HEK293 (cell line): ENCODE measurements at regions not wholly inside any gene's neighbourhood (a gene's known extent, or its start where the extent isn't known, plus 50 kb on each side); places are given as distances from the start of the nearest gene placed in this dataset.

Experiments
- ZNF24 ChIP-seq: fragments of 450-650 bp; formaldehyde crosslinking; IDR thresholded peaks from 2 replicates; pipeline ENCODE4 v1.5.1; 2016; ENCODE audit warnings: missing biosample characterization, missing genetic modification characterization
- ZNF280C ChIP-seq: fragments of 450-650 bp; formaldehyde crosslinking; IDR thresholded peaks from 2 replicates; pipeline ENCODE4 v1.5.1; 2016; ENCODE audit warnings: missing biosample characterization, missing genetic modification characterization
- TF ChIP-seq, protein P1 (sequence below): fragments of 450-650 bp; formaldehyde crosslinking; conservative IDR thresholded peaks from 2 replicates; pipeline ENCODE4 v1.5.1; 2016; ENCODE audit warnings: low read depth, missing biosample characterization, missing genetic modification characterization
- TF ChIP-seq, protein P2 (sequence below): fragments of 450-650 bp; formaldehyde crosslinking; IDR thresholded peaks from 2 replicates; pipeline ENCODE4 v1.5.1; 2016; ENCODE audit warnings: missing biosample characterization, missing genetic modification characterization

DNA sequence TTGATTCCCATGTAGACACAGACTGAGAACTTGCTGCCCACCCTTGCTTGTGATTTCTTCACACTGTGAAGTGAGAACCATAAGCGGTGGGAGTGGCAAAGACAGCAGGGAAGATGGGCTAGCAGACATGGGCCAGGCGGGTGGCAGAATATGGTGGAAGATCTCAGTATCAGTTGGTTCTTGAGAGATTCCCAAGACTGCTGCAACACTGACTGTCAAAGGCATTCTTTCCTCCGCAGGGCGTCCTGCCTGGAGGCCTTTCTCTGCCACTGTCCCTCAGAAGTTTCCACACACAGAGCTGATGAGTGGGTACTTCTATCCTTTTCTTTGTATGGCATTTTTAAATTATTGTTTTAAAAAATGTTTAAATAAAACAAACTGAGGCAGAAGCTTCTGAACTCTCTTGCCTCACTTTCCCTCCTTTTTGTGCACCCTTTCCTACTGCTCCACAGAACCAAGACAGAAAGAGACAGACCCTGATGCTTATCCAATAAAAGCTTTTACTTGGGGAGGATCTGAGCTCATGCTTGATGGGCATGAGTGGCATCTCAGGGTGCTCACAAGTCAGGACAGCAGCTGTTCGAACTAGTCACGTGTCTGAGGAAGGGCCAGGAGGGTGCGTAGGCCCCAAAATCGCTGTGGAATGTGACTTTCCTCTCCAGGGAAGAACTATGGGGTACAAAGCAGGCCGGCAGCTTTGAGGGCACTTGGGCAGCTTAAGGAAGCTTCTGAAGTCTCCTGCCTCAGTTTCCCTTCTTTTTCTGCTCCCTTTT lies 104.7 kb upstream of the PCGF5 start:
- TF ChIP-seq, protein P1, sequence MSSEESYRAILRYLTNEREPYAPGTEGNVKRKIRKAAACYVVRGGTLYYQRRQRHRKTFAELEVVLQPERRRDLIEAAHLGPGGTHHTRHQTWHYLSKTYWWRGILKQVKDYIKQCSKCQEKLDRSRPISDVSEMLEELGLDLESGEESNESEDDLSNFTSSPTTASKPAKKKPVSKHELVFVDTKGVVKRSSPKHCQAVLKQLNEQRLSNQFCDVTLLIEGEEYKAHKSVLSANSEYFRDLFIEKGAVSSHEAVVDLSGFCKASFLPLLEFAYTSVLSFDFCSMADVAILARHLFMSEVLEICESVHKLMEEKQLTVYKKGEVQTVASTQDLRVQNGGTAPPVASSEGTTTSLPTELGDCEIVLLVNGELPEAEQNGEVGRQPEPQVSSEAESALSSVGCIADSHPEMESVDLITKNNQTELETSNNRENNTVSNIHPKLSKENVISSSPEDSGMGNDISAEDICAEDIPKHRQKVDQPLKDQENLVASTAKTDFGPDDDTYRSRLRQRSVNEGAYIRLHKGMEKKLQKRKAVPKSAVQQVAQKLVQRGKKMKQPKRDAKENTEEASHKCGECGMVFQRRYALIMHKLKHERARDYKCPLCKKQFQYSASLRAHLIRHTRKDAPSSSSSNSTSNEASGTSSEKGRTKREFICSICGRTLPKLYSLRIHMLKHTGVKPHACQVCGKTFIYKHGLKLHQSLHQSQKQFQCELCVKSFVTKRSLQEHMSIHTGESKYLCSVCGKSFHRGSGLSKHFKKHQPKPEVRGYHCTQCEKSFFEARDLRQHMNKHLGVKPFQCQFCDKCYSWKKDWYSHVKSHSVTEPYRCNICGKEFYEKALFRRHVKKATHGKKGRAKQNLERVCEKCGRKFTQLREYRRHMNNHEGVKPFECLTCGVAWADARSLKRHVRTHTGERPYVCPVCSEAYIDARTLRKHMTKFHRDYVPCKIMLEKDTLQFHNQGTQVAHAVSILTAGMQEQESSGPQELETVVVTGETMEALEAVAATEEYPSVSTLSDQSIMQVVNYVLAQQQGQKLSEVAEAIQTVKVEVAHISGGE (tag by site-specific recombination) = no peak
- TF ChIP-seq ZNF24 (no peak), ZNF280C (tag by site-specific recombination) (no peak)
- TF ChIP-seq, protein P2, sequence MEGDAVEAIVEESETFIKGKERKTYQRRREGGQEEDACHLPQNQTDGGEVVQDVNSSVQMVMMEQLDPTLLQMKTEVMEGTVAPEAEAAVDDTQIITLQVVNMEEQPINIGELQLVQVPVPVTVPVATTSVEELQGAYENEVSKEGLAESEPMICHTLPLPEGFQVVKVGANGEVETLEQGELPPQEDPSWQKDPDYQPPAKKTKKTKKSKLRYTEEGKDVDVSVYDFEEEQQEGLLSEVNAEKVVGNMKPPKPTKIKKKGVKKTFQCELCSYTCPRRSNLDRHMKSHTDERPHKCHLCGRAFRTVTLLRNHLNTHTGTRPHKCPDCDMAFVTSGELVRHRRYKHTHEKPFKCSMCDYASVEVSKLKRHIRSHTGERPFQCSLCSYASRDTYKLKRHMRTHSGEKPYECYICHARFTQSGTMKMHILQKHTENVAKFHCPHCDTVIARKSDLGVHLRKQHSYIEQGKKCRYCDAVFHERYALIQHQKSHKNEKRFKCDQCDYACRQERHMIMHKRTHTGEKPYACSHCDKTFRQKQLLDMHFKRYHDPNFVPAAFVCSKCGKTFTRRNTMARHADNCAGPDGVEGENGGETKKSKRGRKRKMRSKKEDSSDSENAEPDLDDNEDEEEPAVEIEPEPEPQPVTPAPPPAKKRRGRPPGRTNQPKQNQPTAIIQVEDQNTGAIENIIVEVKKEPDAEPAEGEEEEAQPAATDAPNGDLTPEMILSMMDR = no peak
